GM21360 (cell line): ENCODE measurements at regions not wholly inside any gene's neighbourhood (a gene's known extent, or its start where the extent isn't known, plus 50 kb on each side); places are given as distances from the start of the nearest gene placed in this dataset.
"Not testable (repeated sequence)": the region's sequence is repeated elsewhere in the genome, so short reads cannot be mapped to it uniquely, and the experiment has no call there.

Experiments
- ATAC-seq: cut with Tn5 transposase; IDR thresholded peaks from one replicate; pipeline ENCODE4 v1.9.1; 2021; ENCODE audit warnings: mild to moderate bottlenecking, moderate library complexity; ENCODE audit not compliant: unreplicated experiment

- no peak for ATAC-seq
Observed at GRCh38 chr14:58878439-58879139, 240.8 kb downstream of the DACT1 start.

- ATAC-seq: no peak
Observed at GRCh38 chr14:58881433-58881832, 243.7 kb downstream of the DACT1 start.

GRCh38 chr14:58882577-58883018 lies 244.8 kb downstream of the DACT1 start:
- ATAC-seq: no peak

- no peak for ATAC-seq
Observed at GRCh38 chr14:58884442-58884841, 246.7 kb downstream of the DACT1 start.

DNA sequence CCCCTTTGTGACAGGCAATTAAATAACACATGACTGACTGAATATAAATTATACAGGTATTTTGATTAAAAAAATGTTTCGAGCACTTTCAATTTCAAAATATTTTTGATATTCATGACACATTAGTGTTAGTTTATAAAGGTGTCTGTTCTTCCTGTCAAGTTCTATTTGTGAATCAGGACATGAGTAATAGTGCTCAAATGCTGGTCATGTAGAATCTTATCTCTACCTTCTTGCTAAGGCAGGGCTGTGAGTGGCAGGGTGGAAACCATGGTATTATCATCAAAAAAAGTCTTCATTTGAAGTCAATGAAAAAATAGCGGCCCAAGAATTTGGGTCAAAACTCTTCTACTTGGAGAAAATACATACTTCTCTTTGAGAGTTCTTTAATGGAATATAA lies 250.2 kb downstream of the DACT1 start:
- no peak for ATAC-seq

- no peak for ATAC-seq
Observed at GRCh38 chr14:58898655-58899316, 261.0 kb downstream of the DACT1 start.

GRCh38 chr14:58899317-58899713 lies 261.6 kb downstream of the DACT1 start:
- no peak for ATAC-seq

GRCh38 chr14:58901826-58902225 lies 264.1 kb downstream of the DACT1 start:
- no peak for ATAC-seq

DNA sequence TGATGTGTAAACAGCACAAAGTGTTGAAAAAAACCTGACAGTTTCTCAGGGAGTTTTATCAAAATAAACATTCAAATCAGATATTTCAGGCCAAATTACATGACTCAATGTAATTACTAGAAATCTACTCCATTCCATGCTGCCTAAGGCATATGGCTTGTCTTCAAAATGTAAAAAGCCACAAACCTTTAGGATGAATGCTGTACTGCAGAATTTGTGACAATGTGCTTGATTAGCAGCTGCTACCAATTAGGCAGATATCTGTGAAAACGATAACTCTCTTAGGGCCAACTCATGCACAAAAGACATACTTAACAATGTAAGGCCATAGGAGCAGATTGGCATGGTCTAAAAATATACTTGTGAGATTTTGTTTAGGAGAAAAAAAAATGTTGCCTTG lies 267.0 kb downstream of the DACT1 start:
- no peak for ATAC-seq

GRCh38 chr14:58907803-58908202 lies 270.0 kb downstream of the DACT1 start:
- ATAC-seq: no peak

GRCh38 chr14:58912287-58912686 lies 274.5 kb downstream of the DACT1 start:
- no peak for ATAC-seq

DNA sequence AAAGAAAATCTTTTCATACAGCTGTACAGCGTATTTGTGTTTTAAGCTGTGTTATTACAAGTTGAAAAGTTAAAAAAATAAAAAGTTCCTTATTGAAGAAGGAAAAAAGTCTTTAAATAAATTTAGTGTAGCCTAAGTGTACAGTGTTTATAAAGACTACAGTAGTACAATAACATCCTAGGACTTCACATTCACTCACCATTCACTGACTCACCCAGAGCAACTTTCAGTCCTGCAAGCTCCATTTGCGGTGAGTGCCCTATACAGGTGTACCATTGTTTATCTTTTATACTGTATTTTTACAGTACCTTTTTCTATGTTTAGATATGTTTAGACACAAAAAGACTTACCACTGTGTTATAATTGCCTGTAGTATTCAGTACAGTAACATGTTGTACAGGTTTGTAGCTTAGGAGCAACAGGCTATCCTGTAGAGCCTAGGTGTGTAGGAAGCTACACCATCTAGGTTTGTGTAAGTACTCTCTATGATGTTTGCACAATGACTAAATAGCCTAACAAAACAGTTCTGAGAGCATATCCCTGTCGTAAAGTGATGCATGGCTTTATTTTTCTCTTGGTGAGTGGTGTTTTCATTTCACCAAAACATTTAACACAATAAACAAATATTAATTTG lies 275.2 kb downstream of the DACT1 start:
- ATAC-seq: no peak

DNA sequence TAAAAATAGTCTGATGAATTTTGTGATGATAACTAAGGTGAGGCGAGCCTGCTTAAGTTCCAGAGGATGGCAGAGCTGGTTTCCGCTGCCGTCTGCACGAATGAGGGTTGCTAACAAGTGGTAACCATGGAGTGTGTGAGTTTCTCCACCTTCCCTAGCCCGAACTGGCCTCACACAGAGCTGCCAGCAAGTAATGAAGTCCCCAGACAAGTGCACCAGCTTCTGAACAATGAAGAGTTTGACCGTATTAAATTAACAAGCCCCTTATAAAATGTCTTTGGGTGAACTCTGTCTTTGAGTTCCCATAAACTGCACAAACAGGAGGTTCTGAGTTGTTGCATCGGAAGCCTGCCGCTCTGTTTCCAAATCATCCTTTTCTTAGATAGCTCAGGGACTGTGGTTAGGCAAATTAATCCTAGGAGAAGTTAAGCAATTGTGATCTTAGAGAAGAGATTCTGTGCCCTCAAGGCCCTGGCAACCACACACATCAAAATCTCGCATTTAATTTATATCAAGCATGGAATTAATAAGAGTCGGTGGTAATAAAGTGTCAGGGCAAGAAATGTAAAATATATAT lies 274.1 kb upstream of the DAAM1 start:
- no peak for ATAC-seq

DNA sequence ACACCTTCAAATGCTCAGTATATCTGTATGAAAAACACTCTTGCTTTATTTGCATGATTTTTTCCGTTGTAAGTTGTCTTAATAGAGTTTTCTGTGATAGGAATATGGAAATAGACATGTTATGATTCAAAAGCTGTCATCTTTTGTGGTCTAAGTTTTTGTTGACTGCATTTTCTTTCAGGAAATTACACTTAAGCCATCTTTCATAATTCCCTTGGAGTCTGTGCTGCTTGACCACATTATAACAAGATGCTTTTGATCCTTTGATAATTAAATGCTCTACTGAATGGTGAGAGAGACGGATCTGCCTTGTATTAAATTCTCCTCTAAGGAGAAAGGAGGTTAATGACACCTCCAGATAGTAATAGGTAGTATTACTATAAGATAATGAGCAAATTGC lies 272.8 kb upstream of the DAAM1 start:
- no peak for ATAC-seq

GRCh38 chr14:58918066-58918738 lies 270.3 kb upstream of the DAAM1 start:
- no peak for ATAC-seq

GRCh38 chr14:58919217-58919616 lies 269.2 kb upstream of the DAAM1 start:
- no peak for ATAC-seq

GRCh38 chr14:58920230-58920629 lies 268.2 kb upstream of the DAAM1 start:
- ATAC-seq: no peak

- ATAC-seq: not testable (repeated sequence)
Observed at GRCh38 chr14:58922201-58922940, 266.1 kb upstream of the DAAM1 start.

GRCh38 chr14:58923751-58924405 lies 264.6 kb upstream of the DAAM1 start:
- no peak for ATAC-seq

GRCh38 chr14:58941629-58942028 lies 246.8 kb upstream of the DAAM1 start:
- no peak for ATAC-seq
